ENCODE measurements at regions not wholly inside any gene's neighbourhood (a gene's known extent, or its start where the extent isn't known, plus 50 kb on each side); places are given as distances from the start of the nearest gene placed in this dataset.

GRCh38 chr16:56090076-56090475 lies 101.2 kb upstream of the GNAO1 start:
- no peaks in the 10 kb centered on the region for H3K36me3 ChIP-seq (ENCODE audit: control insufficient read depth, insufficient read depth, low read length)
- intact Hi-C loops (cut with micrococcal nuclease; ENCODE audit: unreplicated experiment) (no loop called here), in situ Hi-C loops (cut with HindIII; ENCODE audit: low pct_unique_long_range_greater_than_20kb, low sequenced_read_pairs) (no loop called here)
- no peaks in the 10 kb centered on the region for H3K9me3 ChIP-seq (ENCODE audit: control insufficient read depth, insufficient read depth, low read depth, low read length)
- no peak overlapping the region for H3K27ac ChIP-seq (ENCODE audit: low read length)
- no peak for DNase-seq (ENCODE audit: low read depth, low spot score)
- ChIA-PET POLR2A (no interaction called here), CTCF (no interaction called here)
- ATAC-seq, result no peak
- BruUV-seq (replicated peaks), result no TSS peak
- TF ChIP-seq POLR2AphosphoS5 (IDR thresholded peaks at IDR 0.05; ENCODE audit: low read depth, low read length) (no peak), SIN3A (IDR thresholded peaks at IDR 0.05; ENCODE audit: borderline replicate concordance, insufficient read depth, low read depth, low read length) (no peak), TCF7L2 (IDR thresholded peaks at IDR 0.05; ENCODE audit: low read depth, low read length) (no peak), REST (IDR thresholded peaks at IDR 0.05; ENCODE audit: insufficient read depth in 1 of 2, low read depth in 2 of 2, low read length in 1 of 2) (no peak), CTCF (IDR thresholded peaks at IDR 0.05) (no peak)
- no peak overlapping the region for H3K4me3 ChIP-seq (ENCODE audit: low read depth in 2 of 2, low read length in 2 of 2)
- no peaks in the 10 kb centered on the region; the same call in 1 of the 2 replicates for H3K27me3 ChIP-seq (ENCODE audit: control insufficient read depth, insufficient read depth, low read length)
- H3K4me1 ChIP-seq (ENCODE audit: control insufficient read depth, insufficient read depth, low read length), result no peaks in the 10 kb centered on the region

GRCh38 chr16:56087626-56088025 lies 103.7 kb upstream of the GNAO1 start:
- Histone ChIP-seq H3K27me3 (ENCODE audit: control insufficient read depth, insufficient read depth, low read length) (no peaks in the 10 kb centered on the region; the same call in 1 of the 2 replicates), H3K4me3 (ENCODE audit: low read depth in 2 of 2, low read length in 2 of 2) (no peak overlapping the region), H3K9me3 (ENCODE audit: control insufficient read depth, insufficient read depth, low read depth, low read length) (no peaks in the 10 kb centered on the region), H3K36me3 (ENCODE audit: control insufficient read depth, insufficient read depth, low read length) (no peaks in the 10 kb centered on the region), H3K4me1 (ENCODE audit: control insufficient read depth, insufficient read depth, low read length) (no peaks in the 10 kb centered on the region), H3K27ac (ENCODE audit: low read length) (no peak overlapping the region)
- TF ChIP-seq REST (IDR thresholded peaks at IDR 0.05; ENCODE audit: insufficient read depth in 1 of 2, low read depth in 2 of 2, low read length in 1 of 2) (no peak), POLR2AphosphoS5 (IDR thresholded peaks at IDR 0.05; ENCODE audit: low read depth, low read length) (no peak), CTCF (IDR thresholded peaks at IDR 0.05) (no peak), SIN3A (IDR thresholded peaks at IDR 0.05; ENCODE audit: borderline replicate concordance, insufficient read depth, low read depth, low read length) (no peak), TCF7L2 (IDR thresholded peaks at IDR 0.05; ENCODE audit: low read depth, low read length) (no peak)
- ChIA-PET CTCF (no interaction called here), POLR2A (no interaction called here)
- in situ Hi-C loops (cut with HindIII; ENCODE audit: low pct_unique_long_range_greater_than_20kb, low sequenced_read_pairs) (no loop called here), intact Hi-C loops (cut with micrococcal nuclease; ENCODE audit: unreplicated experiment) (no loop called here)
- no TSS peak for BruUV-seq (replicated peaks)
- DNase-seq (ENCODE audit: low read depth, low spot score), result no peak
- no peak for ATAC-seq
